Kidney epithelial cell (primary cell): ENCODE measurements at regions not wholly inside any gene's neighbourhood (a gene's known extent, or its start where the extent isn't known, plus 50 kb on each side); places are given as distances from the start of the nearest gene placed in this dataset.

Source experiments
- DNase-seq: peaks from one replicate; pipeline ENCODE4 v3.0.0-alpha.2; 2010; ENCODE audit warnings: low read depth
- H3K27me3 ChIP-seq: 2 replicates; pipeline ENCODE4 v1.6.0; 2011; ENCODE audit warnings: low read length; ENCODE audit not compliant: control insufficient read depth, insufficient read depth
- H3K36me3 ChIP-seq: 2 replicates; pipeline ENCODE4 v1.5.1; 2011; ENCODE audit warnings: low read length; ENCODE audit not compliant: control insufficient read depth, insufficient read depth
- H3K4me3 ChIP-seq: 2 replicates; pipeline ENCODE4 v1.5.1; 2011; ENCODE audit warnings: low read depth, mild to moderate bottlenecking, control low read depth, low read length
- CTCF ChIP-seq: IDR thresholded peaks from 2 replicates; pipeline ENCODE4 v1.5.1; 2011; ENCODE audit warnings: mild to moderate bottlenecking, moderate library complexity, low read length, control low read depth, inconsistent platforms; ENCODE audit not compliant: insufficient read depth, poor library complexity, severe bottlenecking

DNA sequence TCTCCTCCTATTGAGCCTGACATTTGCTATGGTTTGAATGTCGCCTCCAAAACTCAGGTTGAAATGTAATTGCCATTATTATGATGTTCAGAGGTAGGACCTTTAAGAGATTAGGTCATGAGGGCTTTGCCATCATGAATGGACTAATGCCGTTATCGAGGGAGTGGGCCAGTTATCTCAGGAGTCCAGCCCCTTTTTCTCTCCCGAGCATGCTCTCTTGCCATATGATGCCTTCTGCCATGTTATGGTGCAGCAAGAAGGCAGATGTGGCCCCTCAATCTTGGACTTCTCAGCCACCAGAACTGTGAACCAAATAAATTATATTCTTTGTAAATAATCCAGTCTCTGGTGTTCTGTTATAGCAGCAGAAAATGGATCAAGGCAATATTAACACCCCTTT lies 323.5 kb downstream of the RRAGC start:
- Histone ChIP-seq H3K27me3 (no peaks in the 10 kb centered on the region), H3K4me3 (no peak overlapping the region), H3K36me3 (no peaks in the 10 kb centered on the region)
- DNase-seq = no peak
- no peak for TF ChIP-seq CTCF

DNA sequence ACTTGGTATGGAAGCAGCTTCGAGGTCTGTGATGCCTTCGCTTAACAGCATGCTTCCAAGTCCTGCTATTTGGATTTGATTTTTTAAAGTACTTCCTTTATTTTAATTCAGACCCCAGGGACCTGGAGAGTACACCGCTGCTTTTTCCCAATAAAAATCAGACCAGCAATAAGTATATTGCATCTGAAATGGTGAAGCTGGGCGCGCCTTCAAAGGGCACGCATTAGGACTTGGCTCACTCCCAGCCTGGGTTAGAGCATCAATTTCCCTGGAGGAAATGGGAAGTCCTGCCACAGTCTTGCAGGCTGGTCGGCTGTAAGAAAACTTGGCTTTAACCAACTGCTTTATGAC lies 325.1 kb downstream of the RRAGC start:
- no peak for TF ChIP-seq CTCF
- Histone ChIP-seq H3K27me3 (peaks cover 2% of the 10 kb centered on the region), H3K4me3 (no peak overlapping the region), H3K36me3 (no peaks in the 10 kb centered on the region)
- no peak for DNase-seq

- peaks cover 2% of the 10 kb centered on the region for H3K27me3 ChIP-seq
- H3K36me3 ChIP-seq = no peaks in the 10 kb centered on the region
- no peak overlapping the region for H3K4me3 ChIP-seq
- DNase-seq = no peak
- no peak for TF ChIP-seq CTCF
These were observed 325.6 kb downstream of the RRAGC start for GRCh38 chr1:38533772-38534472.

DNA sequence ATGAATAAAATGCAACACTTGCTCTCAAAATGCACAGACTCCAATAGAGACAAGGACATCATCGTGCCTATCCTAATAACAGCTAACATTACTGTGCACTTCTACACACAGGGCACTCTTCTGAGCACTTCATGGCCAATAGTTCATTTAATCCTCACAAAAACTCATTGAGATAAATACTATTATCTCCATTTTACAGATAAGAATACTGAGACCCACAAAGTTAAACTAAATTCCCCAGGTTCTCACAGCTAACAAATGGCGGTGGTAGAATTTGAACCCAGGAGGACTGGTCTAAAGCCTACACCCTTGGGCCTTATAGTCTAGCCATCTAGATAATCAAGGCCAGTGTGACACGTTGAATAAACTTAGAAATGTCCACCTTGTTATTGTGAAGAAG lies 328.6 kb downstream of the RRAGC start:
- no peak overlapping the region for H3K4me3 ChIP-seq
- DNase-seq = no peak
- no peak for TF ChIP-seq CTCF
- H3K36me3 ChIP-seq = no peaks in the 10 kb centered on the region
- H3K27me3 ChIP-seq = peaks cover 2% of the 10 kb centered on the region

- H3K4me3 ChIP-seq = no peak overlapping the region
- no peak for TF ChIP-seq CTCF
- peaks cover 2% of the 10 kb centered on the region for H3K27me3 ChIP-seq
- no peak for DNase-seq
- H3K36me3 ChIP-seq = no peaks in the 10 kb centered on the region
These were observed 329.6 kb downstream of the RRAGC start for GRCh38 chr1:38529946-38530345.

DNA sequence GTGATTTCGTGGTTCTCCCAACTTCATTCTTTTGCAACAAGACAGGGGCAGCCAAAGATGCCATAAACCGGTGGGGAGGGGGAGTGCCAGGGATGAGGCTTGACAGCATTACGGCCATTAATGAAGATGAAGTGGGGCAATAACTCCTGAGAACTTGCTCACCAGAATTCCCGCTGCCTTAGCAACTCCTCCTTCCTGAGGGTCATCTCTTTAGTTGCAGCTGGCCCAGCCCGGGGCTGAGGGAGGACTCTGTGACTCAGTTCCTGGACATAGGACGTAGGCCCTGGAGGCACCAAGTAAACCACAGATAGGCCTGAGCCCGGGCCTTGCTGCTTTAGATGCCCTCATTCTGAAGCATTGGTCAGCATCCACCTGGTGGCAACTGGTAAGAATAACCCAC lies 330.2 kb downstream of the RRAGC start:
- no peak for DNase-seq
- peaks cover 2% of the 10 kb centered on the region for H3K27me3 ChIP-seq
- TF ChIP-seq CTCF = no peak
- no peak overlapping the region for H3K4me3 ChIP-seq
- H3K36me3 ChIP-seq = no peaks in the 10 kb centered on the region
